HEK293 (cell line): ENCODE measurements at regions not wholly inside any gene's neighbourhood (a gene's known extent, or its start where the extent isn't known, plus 50 kb on each side); places are given as distances from the start of the nearest gene placed in this dataset.

Experiments
- CTCF ChIA-PET: fragments of 350-600 bp; formaldehyde crosslinking; extraction: SDS; loops from one replicate; lab custom pipeline; 2021; ENCODE audit warnings: antibody characterized with exemption; lab: Yijun Ruan, JAX
- POLR2A ChIA-PET: fragments of 300-600 bp; formaldehyde crosslinking; extraction: SDS; loops from one replicate; lab custom pipeline; 2020; ENCODE audit warnings: antibody characterized with exemption, inconsistent platforms; lab: Yijun Ruan, JAX
- H3K27ac ChIP-seq: fragments of 200-500 bp; sonication (Bioruptor generic); 2 replicates; pipeline ENCODE4 v1.5.1; 2014; ENCODE audit warnings: low read depth, low read length, control low read depth, inconsistent platforms; ENCODE audit errors: extremely low read depth
- H3K36me3 ChIP-seq, 2 experiments: fragments of 200-500 bp in 1 of 2; sonication (Bioruptor generic) in 1 of 2; 1 replicate in 1 of 2; 2 replicates in 1 of 2; pipeline ENCODE4 v1.5.1; 2014 to 2017; ENCODE audit warnings: inconsistent platforms in 2 of 2, low read length in 2 of 2; ENCODE audit not compliant: control insufficient read depth in 2 of 2, insufficient read depth in 1 of 2
- H3K4me1 ChIP-seq: fragments of 200-500 bp; sonication (Bioruptor generic); 2 replicates; pipeline ENCODE4 v1.5.1; 2014; ENCODE audit warnings: mild to moderate bottlenecking, low read length, inconsistent platforms; ENCODE audit not compliant: control insufficient read depth, insufficient read depth
- H3K4me3 ChIP-seq: 2 replicates; pipeline ENCODE4 v1.5.1; 2011; ENCODE audit warnings: low read depth, mild to moderate bottlenecking, control low read depth, low read length, moderate library complexity
- H3K9me3 ChIP-seq: fragments of 200-500 bp; sonication (Bioruptor generic); 2 replicates; pipeline ENCODE4 v1.5.1; 2014; ENCODE audit warnings: low read depth, low read length, inconsistent platforms; ENCODE audit not compliant: control insufficient read depth, insufficient read depth
- EGR2 ChIP-seq: fragments of 450-650 bp; formaldehyde crosslinking; IDR thresholded peaks from 2 replicates; pipeline ENCODE4 v1.5.1; 2016; ENCODE audit warnings: low read depth, missing biosample characterization, missing genetic modification characterization
- FEZF1 ChIP-seq: fragments of 450-650 bp; formaldehyde crosslinking; IDR thresholded peaks from 2 replicates; pipeline ENCODE4 v1.5.1; 2016; ENCODE audit warnings: missing biosample characterization, missing genetic modification characterization
- HOXA7 ChIP-seq: sonication (generic); formaldehyde crosslinking; IDR thresholded peaks from 2 replicates; pipeline ENCODE4 v1.8.1; 2022; ENCODE audit warnings: missing genetic modification reagents, borderline replicate concordance
- HOXC10 ChIP-seq: sonication (generic); formaldehyde crosslinking; IDR thresholded peaks from 2 replicates; pipeline ENCODE4 v1.8.1; 2023; ENCODE audit warnings: mild to moderate bottlenecking, missing genetic modification reagents
- KLF17 ChIP-seq: fragments of 450-650 bp; formaldehyde crosslinking; IDR thresholded peaks from 2 replicates; pipeline ENCODE4 v1.5.1; 2016; ENCODE audit warnings: missing biosample characterization, missing genetic modification characterization
- OSR2 ChIP-seq: fragments of 450-650 bp; formaldehyde crosslinking; IDR thresholded peaks from 2 replicates; pipeline ENCODE4 v1.5.1; 2016; ENCODE audit warnings: missing biosample characterization, missing genetic modification characterization
- PRDM4 ChIP-seq: fragments of 450-650 bp; formaldehyde crosslinking; IDR thresholded peaks from 2 replicates; pipeline ENCODE4 v1.5.1; 2017; ENCODE audit warnings: missing biosample characterization, missing genetic modification characterization
- RBAK ChIP-seq: fragments of 450-650 bp; formaldehyde crosslinking; IDR thresholded peaks from 2 replicates; pipeline ENCODE4 v1.5.1; 2016; ENCODE audit warnings: missing biosample characterization, missing genetic modification characterization
- REST ChIP-seq: fragments of 450-650 bp; formaldehyde crosslinking; IDR thresholded peaks from 2 replicates; pipeline ENCODE4 v1.5.1; 2016; ENCODE audit warnings: missing biosample characterization, missing genetic modification characterization
- ZBTB6 ChIP-seq: fragments of 450-650 bp; formaldehyde crosslinking; IDR thresholded peaks from 2 replicates; pipeline ENCODE4 v1.5.1; 2017; ENCODE audit warnings: missing biosample characterization, missing genetic modification characterization
- ZNF148 ChIP-seq: fragments of 450-650 bp; formaldehyde crosslinking; IDR thresholded peaks from 2 replicates; pipeline ENCODE4 v1.5.0; 2017; ENCODE audit warnings: missing biosample characterization, missing genetic modification characterization, borderline replicate concordance
- ZNF24 ChIP-seq: fragments of 450-650 bp; formaldehyde crosslinking; IDR thresholded peaks from 2 replicates; pipeline ENCODE4 v1.5.1; 2016; ENCODE audit warnings: missing biosample characterization, missing genetic modification characterization
- ZNF274 ChIP-seq, 2 experiments: fragments of 200-500 bp in 1 of 2; fragments of 450-650 bp in 1 of 2; sonication (Bioruptor generic) in 1 of 2; formaldehyde crosslinking in 1 of 2; IDR thresholded peaks; 2 replicates each; pipeline versions ENCODE4 v1.5.1 to v1.6.1; 2014 to 2016; ENCODE audit warnings: borderline replicate concordance in 1 of 2, inconsistent platforms in 1 of 2, low read length in 1 of 2, missing biosample characterization in 1 of 2, missing genetic modification characterization in 1 of 2
- ZNF544 ChIP-seq: fragments of 450-650 bp; formaldehyde crosslinking; IDR thresholded peaks from 2 replicates; pipeline ENCODE4 v1.5.0; 2017; ENCODE audit warnings: missing biosample characterization, missing genetic modification characterization
- ZNF624 ChIP-seq: fragments of 450-650 bp; formaldehyde crosslinking; IDR thresholded peaks from 2 replicates; pipeline ENCODE4 v1.5.1; 2017; ENCODE audit warnings: missing biosample characterization, missing genetic modification characterization
- ZNF670 ChIP-seq: fragments of 450-650 bp; formaldehyde crosslinking; IDR thresholded peaks from 2 replicates; pipeline ENCODE4 v1.5.1; 2016; ENCODE audit warnings: missing biosample characterization, missing genetic modification characterization, low read depth
- ZNF792 ChIP-seq: fragments of 450-650 bp; formaldehyde crosslinking; IDR thresholded peaks from 2 replicates; pipeline ENCODE4 v1.5.1; 2016; ENCODE audit warnings: missing biosample characterization, missing genetic modification characterization

- TF ChIP-seq PRDM4: no peak
- TF ChIP-seq HOXC10 (CRISPR knock-in tag): no peak
These were observed 877.7 kb downstream of the TLE4 start (continued) for GRCh38 chr9:80449513-80449912.

GRCh38 chr9:80448996-80449395 is 877.2 kb downstream of the TLE4 start:
- CTCF ChIA-PET: no interaction called here
- POLR2A ChIA-PET: no interaction called here
- no peaks in the 10 kb centered on the region for H3K9me3 ChIP-seq
- H3K27ac ChIP-seq: no peak overlapping the region
- no peaks in the 10 kb centered on the region for H3K36me3 ChIP-seq
- TF ChIP-seq REST (tag by site-specific recombination) (no peak), ZNF670 (tag by site-specific recombination) (no peak), OSR2 (tag by site-specific recombination) (no peak), KLF17 (tag by site-specific recombination) (no peak), FEZF1 (tag by site-specific recombination) (no peak), ZNF274 (IDR thresholded peaks at IDR 0.05; ENCODE audit: low read length) (no peak), ZNF274 (tag by site-specific recombination; IDR thresholded peaks at IDR 0.05; ENCODE audit: borderline replicate concordance) (no peak), ZNF148 (no peak)
- H3K4me1 ChIP-seq: no peaks in the 10 kb centered on the region
- H3K4me3 ChIP-seq: no peak overlapping the region

- POLR2A ChIA-PET: no interaction called here
- CTCF ChIA-PET: no interaction called here
- Histone ChIP-seq H3K4me1 (no peaks in the 10 kb centered on the region), H3K9me3 (no peaks in the 10 kb centered on the region), H3K4me3 (no peak overlapping the region), H3K36me3 (no peaks in the 10 kb centered on the region), H3K27ac (no peak overlapping the region)
- no peak for TF ChIP-seq ZNF24
These were observed 876.1 kb downstream of the TLE4 start for GRCh38 chr9:80447876-80448275.

GRCh38 chr9:80440724-80441123 is 869.0 kb downstream of the TLE4 start:
- ChIA-PET POLR2A (no interaction called here), CTCF (no interaction called here)
- TF ChIP-seq ZNF792 (no peak), ZNF624 (tag by site-specific recombination) (no peak), ZNF544 (tag by site-specific recombination) (no peak), EGR2 (tag by site-specific recombination) (no peak), ZNF148 (no peak), RBAK (tag by site-specific recombination) (no peak), ZBTB6 (tag by site-specific recombination) (no peak), HOXA7 (CRISPR knock-in tag) (no peak)

More at GRCh38 chr9:80440724-80441123, 869.0 kb downstream of the TLE4 start:
- Histone ChIP-seq H3K36me3 (no peaks in the 10 kb centered on the region), H3K4me3 (no peak overlapping the region), H3K4me1 (no peaks in the 10 kb centered on the region), H3K27ac (no peak overlapping the region), H3K9me3 (no peaks in the 10 kb centered on the region)
